IMR-90 (cell line): ENCODE measurements at regions not wholly inside any gene's neighbourhood (a gene's known extent, or its start where the extent isn't known, plus 50 kb on each side); places are given as distances from the start of the nearest gene placed in this dataset.
A peak's percentile ranks its signal among the peaks of the same experiment; 100 is the strongest.

Source experiments
- ATAC-seq: fragments of 200-7000 bp; cut with Tn5 transposase; 2 replicates; pipeline ENCODE4 v1.9.1; 2020; ENCODE audit warnings: low read depth, mild to moderate bottlenecking, moderate library complexity
- BruUV-seq: library from RNA; stranded (reverse); fragments of 400-500 nt; replicated peaks from 2 replicates; lab custom pipeline; 2021; lab: Mats Ljungman, UMichigan
- CTCF ChIA-PET: fragments of 300-600 bp; formaldehyde crosslinking; extraction: SDS; loops from one replicate; lab custom pipeline; 2021; ENCODE audit warnings: antibody characterized with exemption; lab: Yijun Ruan, JAX
- POLR2A ChIA-PET: fragments of 300-600 bp; sonication (Branson Sonifier 250); formaldehyde crosslinking; loops from one replicate; lab custom pipeline; 2022; ENCODE audit warnings: antibody characterized with exemption; ENCODE audit not compliant: unreplicated experiment; lab: Charles Lee
- DNase-seq: peaks from one replicate; pipeline ENCODE4 v3.0.0; 2013
- H2AFZ ChIP-seq: replicated peaks from 2 replicates; pipeline ENCODE3; 2013; ENCODE audit warnings: low read length, mild to moderate bottlenecking; ENCODE audit not compliant: poor library complexity
- H2AK5ac ChIP-seq: 2 replicates; pipeline ENCODE4 v1.6.1; 2013; ENCODE audit warnings: low read depth, low read length, inconsistent platforms
- H2AK9ac ChIP-seq: replicated peaks from 2 replicates; pipeline ENCODE3; 2013; ENCODE audit warnings: mild to moderate bottlenecking, low read depth, low read length, moderate library complexity; ENCODE audit not compliant: poor library complexity
- H2BK120ac ChIP-seq: 2 replicates; pipeline ENCODE4 v1.6.1; 2013; ENCODE audit warnings: low read depth, low read length, inconsistent platforms
- H2BK15ac ChIP-seq: 3 replicates; pipeline ENCODE4 v1.6.1; 2013; ENCODE audit warnings: low read depth, low read length, inconsistent platforms
- H2BK20ac ChIP-seq: 2 replicates; pipeline ENCODE4 v1.6.1; 2013; ENCODE audit warnings: low read depth, mild to moderate bottlenecking, inconsistent platforms, low read length, moderate library complexity
- H2BK5ac ChIP-seq: 2 replicates; pipeline ENCODE4 v1.6.1; 2013; ENCODE audit warnings: mild to moderate bottlenecking, low read depth, low read length, inconsistent platforms; ENCODE audit not compliant: poor library complexity, severe bottlenecking
- H3K14ac ChIP-seq: replicated peaks from 2 replicates; pipeline ENCODE4 v1.6.1; 2013; ENCODE audit warnings: low read depth, low read length, inconsistent platforms
- H3K18ac ChIP-seq: 2 replicates; pipeline ENCODE4 v1.6.1; 2013; ENCODE audit warnings: low read depth, low read length, control low read depth
- H3K23ac ChIP-seq: 2 replicates; pipeline ENCODE4 v1.6.1; 2013; ENCODE audit warnings: low read depth, low read length, inconsistent platforms
- H3K27ac ChIP-seq: 2 replicates; pipeline ENCODE4 v1.5.1; 2013; ENCODE audit warnings: mild to moderate bottlenecking, control low read depth, low read length; ENCODE audit not compliant: insufficient read depth
- H3K27me3 ChIP-seq: 2 replicates; pipeline ENCODE4 v1.6.1; 2013; ENCODE audit warnings: low read length; ENCODE audit not compliant: control insufficient read depth, insufficient read depth
- H3K36me3 ChIP-seq: 2 replicates; pipeline ENCODE4 v1.6.1; 2013; ENCODE audit warnings: low read length, mixed read lengths; ENCODE audit not compliant: control insufficient read depth, insufficient read depth
- H3K4ac ChIP-seq: 2 replicates; pipeline ENCODE4 v1.6.1; 2013; ENCODE audit warnings: low read depth, low read length, inconsistent platforms
- H3K4me1 ChIP-seq: 2 replicates; pipeline ENCODE4 v1.6.1; 2013; ENCODE audit warnings: low read length, mixed read lengths; ENCODE audit not compliant: control insufficient read depth, insufficient read depth
- H3K4me2 ChIP-seq: 2 replicates; pipeline ENCODE4 v1.6.1; 2013; ENCODE audit warnings: low read depth, mild to moderate bottlenecking, control low read depth, low read length, moderate library complexity
- H3K4me3 ChIP-seq: 2 replicates; pipeline ENCODE4 v1.5.1; 2013; ENCODE audit warnings: low read depth, mild to moderate bottlenecking, control low read depth, low read length, moderate library complexity; ENCODE audit not compliant: insufficient read depth
- H3K56ac ChIP-seq: 2 replicates; pipeline ENCODE4 v1.6.1; 2013; ENCODE audit warnings: low read length, inconsistent platforms; ENCODE audit not compliant: insufficient read depth; ENCODE audit errors: extremely low read depth
- H3K79me1 ChIP-seq, 2 experiments: 2 replicates each; pipeline ENCODE4 v1.6.1; 2013; ENCODE audit warnings: low read length in 2 of 2, inconsistent platforms in 1 of 2, low read depth in 1 of 2
- H3K9ac ChIP-seq: 2 replicates; pipeline ENCODE4 v1.6.1; 2013; ENCODE audit warnings: low read depth, low read length, control low read depth
- H3K9me1 ChIP-seq: 2 replicates; pipeline ENCODE4 v1.6.1; 2013; ENCODE audit warnings: low read length, inconsistent platforms; ENCODE audit not compliant: insufficient read depth
- H3K9me3 ChIP-seq: 2 replicates; pipeline ENCODE4 v1.6.1; 2013; ENCODE audit warnings: low read length; ENCODE audit not compliant: control insufficient read depth, insufficient read depth
- H4K20me1 ChIP-seq: 2 replicates; pipeline ENCODE4 v1.6.1; 2013; ENCODE audit warnings: low read length, inconsistent platforms; ENCODE audit not compliant: insufficient read depth
- H4K5ac ChIP-seq: 2 replicates; pipeline ENCODE4 v1.6.1; 2013; ENCODE audit warnings: mild to moderate bottlenecking, low read depth, low read length, control low read depth
- H4K8ac ChIP-seq, 2 experiments: 2 replicates each; pipeline ENCODE4 v1.6.1; 2013; ENCODE audit warnings: low read depth in 2 of 2, low read length in 2 of 2, control low read depth in 1 of 2, inconsistent platforms in 1 of 2
- H4K91ac ChIP-seq: 2 replicates; pipeline ENCODE4 v1.6.1; 2013; ENCODE audit warnings: low read depth, low read length, inconsistent platforms; ENCODE audit not compliant: insufficient read depth
- RAD21 ChIP-seq: IDR thresholded peaks from 2 replicates; pipeline ENCODE4 v1.6.1; 2012; ENCODE audit warnings: low read length, improper control_type of control experiment
- WGBS, 2 experiments: methylation state at CpG; one replicate each; pipeline versions ENCODE4 v1.1.5 to v1.1.7; 2013; ENCODE audit warnings: missing lambda C conversion rate in 2 of 2; ENCODE audit not compliant: insufficient read length in 1 of 2; ENCODE audit errors: extremely low coverage in 2 of 2; 5-methylcytosine and 5-hydroxymethylcytosine counted together
- dilution Hi-C: fragments of 300-500 bp; cut with HindIII; formaldehyde crosslinking; loops from one replicate; pipeline ENCODE4 v1.14.3; 2018; ENCODE audit warnings: low sequenced_read_pairs; ENCODE audit not compliant: unreplicated experiment
- in situ Hi-C: fragments of 300-500 bp; cut with MboI; formaldehyde crosslinking; loops from 3 replicates; pipeline ENCODE4 v1.14.3; 2019; ENCODE audit warnings: low sequenced_read_pairs, inconsistent platforms, mixed read lengths
- intact Hi-C: fragments of 100-400 bp; cut with micrococcal nuclease; formaldehyde crosslinking; loops from 2 replicates; pipeline ENCODE4 v1.10.0; 2022

DNA sequence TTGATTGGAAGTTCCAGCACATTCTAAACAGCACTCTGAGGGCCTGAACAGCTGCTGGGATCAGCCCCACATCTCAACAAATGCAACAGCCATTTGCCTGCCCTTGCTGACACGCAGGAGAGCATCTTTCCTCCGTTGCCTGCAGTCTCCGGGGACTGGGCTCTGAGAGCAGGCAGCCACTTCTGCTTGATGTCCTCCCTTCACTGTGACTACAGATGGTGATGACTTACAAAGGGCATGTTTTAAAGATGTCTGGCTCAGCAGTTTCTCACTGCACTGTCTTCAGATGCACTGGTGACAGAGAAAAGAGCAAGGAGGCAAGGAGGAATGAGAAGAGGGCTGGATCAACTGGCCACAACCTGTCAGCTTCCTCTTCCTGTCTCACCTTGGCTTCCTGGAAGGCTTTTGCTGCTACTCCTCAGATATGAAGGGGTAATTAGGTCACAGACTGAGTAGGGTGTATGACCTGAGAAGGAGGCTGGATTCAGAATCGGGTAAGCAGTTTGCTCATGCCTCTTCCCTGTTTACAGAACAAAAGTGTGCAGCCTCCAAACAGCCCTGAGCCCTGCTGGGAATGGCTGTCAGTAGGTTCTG is 143.5 kb upstream of the GHITM start:
- Histone ChIP-seq H3K9ac (no peak overlapping the region), H3K23ac (no peak overlapping the region), H4K20me1 (no peaks in the 10 kb centered on the region), H3K4ac (no peak overlapping the region), H3K27ac (no peak overlapping the region), H3K36me3 (no peaks in the 10 kb centered on the region), H2BK5ac (no peak overlapping the region), H3K14ac (no peak overlapping the region), H3K4me1 (no peaks in the 10 kb centered on the region), H2AK5ac (no peak overlapping the region), H4K91ac (no peak overlapping the region), H2BK15ac (no peak overlapping the region), H4K8ac (no peak overlapping the region), H3K9me3 (no peaks in the 10 kb centered on the region; the same call in 1 of the 2 replicates), H3K56ac (no peak overlapping the region), H2BK20ac (no peak overlapping the region), H3K4me2 (no peak overlapping the region), H3K27me3 (no peaks in the 10 kb centered on the region), H3K79me1 (no peaks in the 10 kb centered on the region), H3K18ac (no peak overlapping the region), H3K4me3 (no peak overlapping the region), H2BK120ac (no peak overlapping the region), H4K5ac (no peak overlapping the region), H2AFZ (peak overlapping the region; percentile 14), H3K9me1 (no peaks in the 10 kb centered on the region), H2AK9ac (no peak overlapping the region)
- no peak for ATAC-seq
- no TSS peak for BruUV-seq
- no peak for TF ChIP-seq RAD21
- no CpG with 5 or more reads among the region's 4 CpGs for WGBS, 2 experiments
- ChIA-PET POLR2A (no interaction called here), CTCF (no interaction called here)
- no peak for DNase-seq
- dilution Hi-C loops (no loop called here), intact Hi-C loops (no loop called here), in situ Hi-C loops (no loop called here)
